ENCODE measurements at regions not wholly inside any gene's neighbourhood (a gene's known extent, or its start where the extent isn't known, plus 50 kb on each side); places are given as distances from the start of the nearest gene placed in this dataset.
"Not testable (repeated sequence)": the region's sequence is repeated elsewhere in the genome, so short reads cannot be mapped to it uniquely, and the experiment has no call there.

- DNase-seq (ENCODE audit: low spot score): no peak
These were observed 181.6 kb upstream of the NUDT12 start for GRCh38 chr5:103744159-103744558.

- DNase-seq (ENCODE audit: low spot score): no peak
These were observed 180.8 kb upstream of the NUDT12 start for GRCh38 chr5:103743421-103743820.

- DNase-seq (ENCODE audit: low spot score): no peak
These were observed 179.4 kb upstream of the NUDT12 start for GRCh38 chr5:103741984-103742383.

- DNase-seq (ENCODE audit: low spot score): not testable (repeated sequence)
These were observed 173.8 kb upstream of the NUDT12 start for GRCh38 chr5:103736343-103736742.

GRCh38 chr5:103724271-103724670 is 161.7 kb upstream of the NUDT12 start:
- no peak for DNase-seq (ENCODE audit: low spot score)

GRCh38 chr5:103721183-103721582 is 158.6 kb upstream of the NUDT12 start:
- DNase-seq (ENCODE audit: low spot score): no peak

GRCh38 chr5:103718108-103718507 is 155.5 kb upstream of the NUDT12 start:
- no peak for DNase-seq (ENCODE audit: low spot score)

- no peak for DNase-seq (ENCODE audit: low spot score)
These were observed 146.0 kb upstream of the NUDT12 start for GRCh38 chr5:103708601-103709000.

GRCh38 chr5:103706939-103707682 is 144.5 kb upstream of the NUDT12 start:
- no peak for DNase-seq (ENCODE audit: low spot score)

- DNase-seq (ENCODE audit: low spot score): no peak
These were observed 141.0 kb upstream of the NUDT12 start for GRCh38 chr5:103703617-103704016.

GRCh38 chr5:103693517-103693916 is 130.9 kb upstream of the NUDT12 start:
- no peak for DNase-seq (ENCODE audit: low spot score)

GRCh38 chr5:103690676-103691075 is 128.1 kb upstream of the NUDT12 start:
- no peak for DNase-seq (ENCODE audit: low spot score)

GRCh38 chr5:103679873-103680272 is 117.3 kb upstream of the NUDT12 start:
- no peak for DNase-seq (ENCODE audit: low spot score)

GRCh38 chr5:103676198-103676597 is 113.6 kb upstream of the NUDT12 start:
- not testable (repeated sequence) for DNase-seq (ENCODE audit: low spot score)

GRCh38 chr5:103674739-103675138 is 112.2 kb upstream of the NUDT12 start:
- no peak for DNase-seq (ENCODE audit: low spot score)

- DNase-seq (ENCODE audit: low spot score): no peak
These were observed 111.7 kb upstream of the NUDT12 start for GRCh38 chr5:103674251-103674650.

- no peak for DNase-seq (ENCODE audit: low spot score)
These were observed 107.0 kb upstream of the NUDT12 start for GRCh38 chr5:103669615-103670014.

GRCh38 chr5:103668281-103668680 is 105.7 kb upstream of the NUDT12 start:
- DNase-seq (ENCODE audit: low spot score): no peak

- DNase-seq (ENCODE audit: low spot score): no peak
These were observed 104.5 kb upstream of the NUDT12 start for GRCh38 chr5:103667068-103667467.

- no peak for DNase-seq (ENCODE audit: low spot score)
These were observed 94.7 kb upstream of the NUDT12 start for GRCh38 chr5:103657301-103657700.

GRCh38 chr5:103648086-103648485 is 85.5 kb upstream of the NUDT12 start:
- no peak for DNase-seq (ENCODE audit: low spot score)

GRCh38 chr5:103646698-103647614 is 84.4 kb upstream of the NUDT12 start:
- DNase-seq (ENCODE audit: low spot score): no peak

- no peak for DNase-seq (ENCODE audit: low spot score)
These were observed 83.2 kb upstream of the NUDT12 start for GRCh38 chr5:103645816-103646215.

All from hepatic stellate cell (primary cell).